Right lobe of liver (tissue), 4 donors: ENCODE measurements at regions not wholly inside any gene's neighbourhood (a gene's known extent, or its start where the extent isn't known, plus 50 kb on each side); places are given as distances from the start of the nearest gene placed in this dataset.

ENCODE experiments used
- CTCF ChIP-seq, 4 donors: fragments of 200-600 bp in 3 of 4; fragments of 450-650 bp in 1 of 4; IDR thresholded peaks; one replicate each; pipeline versions ENCODE4 v1.5.1 to v1.8.0; 2016 to 2022; ENCODE audit warnings: antibody characterized with exemption in 4 of 4, mild to moderate bottlenecking in 2 of 4
- POLR2A ChIP-seq: fragments of 450-650 bp; IDR thresholded peaks from one replicate; pipeline ENCODE4 v1.6.1; 2017; ENCODE audit warnings: antibody characterized with exemption, mild to moderate bottlenecking
- donor health status: DM: no; HTN: no; CAD: no.
- donor health status: DM: no; HTN: no; CAD: no.
- donor health status: DM: no; HTN: yes; CAD: no.

DNA sequence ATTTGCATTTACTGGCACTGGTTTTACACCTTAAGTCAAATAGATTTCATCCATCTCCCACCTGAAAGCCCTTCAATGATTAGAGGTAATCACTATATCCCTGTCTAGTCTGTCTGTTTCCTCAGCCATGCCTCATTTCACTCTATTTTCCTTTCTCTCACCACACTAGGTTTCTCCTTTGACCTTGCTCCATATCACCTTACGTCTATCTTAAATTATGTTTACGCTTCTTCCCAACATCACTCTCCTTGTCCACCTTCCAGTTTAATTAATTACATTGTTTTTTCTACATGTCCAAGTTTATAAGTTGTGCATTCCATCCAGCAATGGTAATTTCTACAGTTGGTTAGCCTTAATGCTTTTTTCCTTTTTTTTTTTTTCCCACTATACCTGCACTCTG is 396.7 kb upstream of the PDZRN3 start:
- TF ChIP-seq POLR2A = no peak
- no peak for TF ChIP-seq CTCF (IDR thresholded peaks at IDR 0.05)
